ENCODE measurements at regions not wholly inside any gene's neighbourhood (a gene's known extent, or its start where the extent isn't known, plus 50 kb on each side); places are given as distances from the start of the nearest gene placed in this dataset. TPM values are rescaled to one million over a fixed set of nuclear protein-coding genes. Genes with fewer than 3 reads are reported as not detected.
A peak's percentile ranks its signal among the peaks of the same experiment; 100 is the strongest.

- H3K27ac ChIP-seq, result no peak overlapping the region
- WGBS, 2 experiments (ENCODE audit: low coverage in 1 of 2, low lambda C conversion rate in 2 of 2, missing lambda C conversion rate in 2 of 2), result 77 to 84% methylated on average over 4 of the region's 4 CpGs
- no peak for TF ChIP-seq EZH2phosphoT487 (IDR thresholded peaks at IDR 0.05; ENCODE audit: insufficient read depth, low read depth)
- no peak for TF ChIP-seq EZH2 (IDR thresholded peaks at IDR 0.05; ENCODE audit: insufficient read depth, poor library complexity, severe bottlenecking)
- H3K9me3 ChIP-seq (ENCODE audit: low read depth), result no peaks in the 10 kb centered on the region
- H3K9me2 ChIP-seq (ENCODE audit: insufficient read depth), result no peaks in the 10 kb centered on the region; the same call in 1 of the 2 replicates
- no peaks in the 10 kb centered on the region for H4K20me1 ChIP-seq (ENCODE audit: insufficient read depth)
- peaks cover 14% of the 10 kb centered on the region; the same call in 1 of the 2 replicates for H3F3A ChIP-seq (ENCODE audit: insufficient read depth)
- no peak overlapping the region for H3K4me2 ChIP-seq (ENCODE audit: unreplicated experiment)
- H3K36me3 ChIP-seq (ENCODE audit: low read depth), result no peaks in the 10 kb centered on the region
- peak overlapping the region; percentile 32; the same call in 1 of the 2 replicates for H2AFZ ChIP-seq
- no peaks in the 10 kb centered on the region for H3K79me2 ChIP-seq (ENCODE audit: insufficient read depth)
- H3K4me1 ChIP-seq (ENCODE audit: insufficient read depth), result no peaks in the 10 kb centered on the region
- no peak overlapping the region for H3K9ac ChIP-seq
- H3K27me3 ChIP-seq (replicated peaks; ENCODE audit: insufficient read depth), result no peaks in the 10 kb centered on the region
- no peak for DNase-seq
- in situ Hi-C loops (cut with MboI), result no loop called here
- H3K4me3 ChIP-seq, result no peak overlapping the region
Observed at GRCh38 chr2:215487002-215487372, 51.1 kb upstream of the FN1 start.

GRCh38 chr2:215486291-215487001 lies 50.6 kb upstream of the FN1 start:
- 70 to 78% methylated on average over 2 of the region's 2 CpGs for WGBS, 2 experiments (ENCODE audit: low coverage in 1 of 2, low lambda C conversion rate in 2 of 2, missing lambda C conversion rate in 2 of 2)
- no peaks in the 10 kb centered on the region for H3K79me2 ChIP-seq (ENCODE audit: insufficient read depth)
- peak; percentile 41 for DNase-seq
- no peaks in the 10 kb centered on the region; the same call in 1 of the 2 replicates for H3K9me2 ChIP-seq (ENCODE audit: insufficient read depth)
- no peak for TF ChIP-seq EZH2 (IDR thresholded peaks at IDR 0.05; ENCODE audit: insufficient read depth, poor library complexity, severe bottlenecking)
- TF ChIP-seq EZH2phosphoT487 (IDR thresholded peaks at IDR 0.05; ENCODE audit: insufficient read depth, low read depth), result no peak
- H3K9me3 ChIP-seq (ENCODE audit: low read depth), result no peaks in the 10 kb centered on the region
- H3K27me3 ChIP-seq (replicated peaks; ENCODE audit: insufficient read depth), result no peaks in the 10 kb centered on the region
- no peak overlapping the region for H3K4me3 ChIP-seq
- H2AFZ ChIP-seq, result peak overlapping the region; percentile 32
- no peak overlapping the region for H3K27ac ChIP-seq
- H3K4me2 ChIP-seq (ENCODE audit: unreplicated experiment), result no peak overlapping the region
- no peaks in the 10 kb centered on the region for H3K36me3 ChIP-seq (ENCODE audit: low read depth)
- H4K20me1 ChIP-seq (ENCODE audit: insufficient read depth), result no peaks in the 10 kb centered on the region
- H3K9ac ChIP-seq, result no peak overlapping the region
- in situ Hi-C loops (cut with MboI), result no loop called here
- no peaks in the 10 kb centered on the region for H3K4me1 ChIP-seq (ENCODE audit: insufficient read depth)
- peaks cover 14% of the 10 kb centered on the region; the same call in 1 of the 2 replicates for H3F3A ChIP-seq (ENCODE audit: insufficient read depth)

Small RNA genes in the stretch of these regions (small RNA-seq; reads per million reads assigned to genes)
- gene AC093850.1 (ENCODE audit: low read depth, low replicate concordance), result not detected
